ENCODE measurements at regions not wholly inside any gene's neighbourhood (a gene's known extent, or its start where the extent isn't known, plus 50 kb on each side); places are given as distances from the start of the nearest gene placed in this dataset.

DNA sequence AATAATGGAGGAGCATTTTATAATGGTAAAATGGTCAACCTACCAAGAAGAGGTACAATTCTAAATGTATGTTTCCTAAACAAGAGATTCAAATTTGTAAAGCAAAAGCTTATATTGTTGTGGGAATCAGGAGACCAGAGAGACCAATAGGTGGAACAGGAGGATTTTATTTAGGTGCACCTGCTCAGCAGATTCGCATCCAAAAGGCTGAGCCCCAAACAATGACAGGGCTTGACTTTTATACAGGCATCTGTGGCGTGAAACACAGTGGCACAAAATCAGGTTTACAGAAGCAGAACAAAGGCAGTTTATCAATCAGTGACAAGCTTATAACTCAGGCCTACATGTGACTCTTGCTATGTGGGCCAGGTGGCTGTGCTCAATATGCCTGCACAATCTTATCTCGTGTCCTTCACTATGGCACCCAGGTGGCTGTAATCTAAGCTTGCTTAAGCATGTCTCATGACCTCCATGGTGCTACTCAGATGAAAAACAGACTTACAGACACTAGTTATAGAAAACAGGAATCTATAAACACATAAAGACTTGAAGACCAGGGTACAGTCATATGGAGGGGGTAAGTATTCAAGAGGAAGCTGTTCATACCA, 780.2 kb upstream of the CA10 start:
- DNase-seq (ENCODE audit: low spot score) (no peak), FAIRE-seq (no peak), ATAC-seq (no peak)
- H3K9ac ChIP-seq (ENCODE audit: insufficient read depth, low read depth, low read length) = no peak overlapping the region
- in situ Hi-C loops (cut with HindIII; ENCODE audit: extremely low pct_ligation_motif_present, low pct_unique_long_range_greater_than_20kb) (no loop called here), intact Hi-C loops (cut with micrococcal nuclease; ENCODE audit: unreplicated experiment) (no loop called here)
- peaks cover 81% of the 10 kb centered on the region for H3K9me3 ChIP-seq (ENCODE audit: low read length)
- no peak overlapping the region for H3K4me3 ChIP-seq (replicated peaks in 1 of 3; ENCODE audit: insufficient read depth in 1 of 3, low read depth in 2 of 3, low read length in 3 of 3)
- H4K20me1 ChIP-seq (ENCODE audit: insufficient read depth, low read length) = no peaks in the 10 kb centered on the region
- H3K79me2 ChIP-seq (ENCODE audit: insufficient read depth, low read length) = no peaks in the 10 kb centered on the region
- H2AFZ ChIP-seq (ENCODE audit: low read length) = no peak overlapping the region
- H3K36me3 ChIP-seq (replicated peaks in 1 of 2; ENCODE audit: control insufficient read depth in 1 of 2, insufficient read depth in 2 of 2, low read length in 2 of 2) = no peaks in the 10 kb centered on the region
- no TSS peak for BruUV-seq (replicated peaks)
- no peaks in the 10 kb centered on the region for H3K4me1 ChIP-seq (ENCODE audit: insufficient read depth, low read length)
- WGBS (ENCODE audit: low lambda C conversion rate) = 8% methylated on average over 3 of the region's 3 CpGs
- ChIA-PET POLR2A (no interaction called here), CTCF (ENCODE audit: low intra/inter-chr PET ratio, low total read pairs) (no interaction called here)
- H3K4me2 ChIP-seq (ENCODE audit: low read depth, low read length) = no peak overlapping the region
- no peaks in the 10 kb centered on the region for H3K27me3 ChIP-seq (ENCODE audit: control insufficient read depth in 1 of 2, insufficient read depth in 2 of 2, low read length in 2 of 2)
- no peak overlapping the region for H3K27ac ChIP-seq (ENCODE audit: extremely low read length, insufficient read depth, low read length)
- TF ChIP-seq, protein P1, sequence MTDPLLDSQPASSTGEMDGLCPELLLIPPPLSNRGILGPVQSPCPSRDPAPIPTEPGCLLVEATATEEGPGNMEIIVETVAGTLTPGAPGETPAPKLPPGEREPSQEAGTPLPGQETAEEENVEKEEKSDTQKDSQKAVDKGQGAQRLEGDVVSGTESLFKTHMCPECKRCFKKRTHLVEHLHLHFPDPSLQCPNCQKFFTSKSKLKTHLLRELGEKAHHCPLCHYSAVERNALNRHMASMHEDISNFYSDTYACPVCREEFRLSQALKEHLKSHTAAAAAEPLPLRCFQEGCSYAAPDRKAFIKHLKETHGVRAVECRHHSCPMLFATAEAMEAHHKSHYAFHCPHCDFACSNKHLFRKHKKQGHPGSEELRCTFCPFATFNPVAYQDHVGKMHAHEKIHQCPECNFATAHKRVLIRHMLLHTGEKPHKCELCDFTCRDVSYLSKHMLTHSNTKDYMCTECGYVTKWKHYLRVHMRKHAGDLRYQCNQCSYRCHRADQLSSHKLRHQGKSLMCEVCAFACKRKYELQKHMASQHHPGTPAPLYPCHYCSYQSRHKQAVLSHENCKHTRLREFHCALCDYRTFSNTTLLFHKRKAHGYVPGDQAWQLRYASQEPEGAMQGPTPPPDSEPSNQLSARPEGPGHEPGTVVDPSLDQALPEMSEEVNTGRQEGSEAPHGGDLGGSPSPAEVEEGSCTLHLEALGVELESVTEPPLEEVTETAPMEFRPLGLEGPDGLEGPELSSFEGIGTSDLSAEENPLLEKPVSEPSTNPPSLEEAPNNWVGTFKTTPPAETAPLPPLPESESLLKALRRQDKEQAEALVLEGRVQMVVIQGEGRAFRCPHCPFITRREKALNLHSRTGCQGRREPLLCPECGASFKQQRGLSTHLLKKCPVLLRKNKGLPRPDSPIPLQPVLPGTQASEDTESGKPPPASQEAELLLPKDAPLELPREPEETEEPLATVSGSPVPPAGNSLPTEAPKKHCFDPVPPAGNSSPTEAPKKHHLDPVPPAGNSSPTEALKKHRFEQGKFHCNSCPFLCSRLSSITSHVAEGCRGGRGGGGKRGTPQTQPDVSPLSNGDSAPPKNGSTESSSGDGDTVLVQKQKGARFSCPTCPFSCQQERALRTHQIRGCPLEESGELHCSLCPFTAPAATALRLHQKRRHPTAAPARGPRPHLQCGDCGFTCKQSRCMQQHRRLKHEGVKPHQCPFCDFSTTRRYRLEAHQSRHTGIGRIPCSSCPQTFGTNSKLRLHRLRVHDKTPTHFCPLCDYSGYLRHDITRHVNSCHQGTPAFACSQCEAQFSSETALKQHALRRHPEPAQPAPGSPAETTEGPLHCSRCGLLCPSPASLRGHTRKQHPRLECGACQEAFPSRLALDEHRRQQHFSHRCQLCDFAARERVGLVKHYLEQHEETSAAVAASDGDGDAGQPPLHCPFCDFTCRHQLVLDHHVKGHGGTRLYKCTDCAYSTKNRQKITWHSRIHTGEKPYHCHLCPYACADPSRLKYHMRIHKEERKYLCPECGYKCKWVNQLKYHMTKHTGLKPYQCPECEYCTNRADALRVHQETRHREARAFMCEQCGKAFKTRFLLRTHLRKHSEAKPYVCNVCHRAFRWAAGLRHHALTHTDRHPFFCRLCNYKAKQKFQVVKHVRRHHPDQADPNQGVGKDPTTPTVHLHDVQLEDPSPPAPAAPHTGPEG (CRISPR knock-in tag; IDR thresholded peaks at IDR 0.05) = no peak
- TF ChIP-seq ZNF644 (CRISPR knock-in tag; IDR thresholded peaks at IDR 0.05; ENCODE audit: low read depth) (no peak), FLYWCH1 (CRISPR knock-in tag; IDR thresholded peaks at IDR 0.05) (no peak), MYNN (CRISPR knock-in tag; IDR thresholded peaks at IDR 0.05; ENCODE audit: low read depth) (no peak), NCOA1 (CRISPR knock-in tag; IDR thresholded peaks at IDR 0.05) (no peak), ZNF570 (CRISPR knock-in tag; IDR thresholded peaks at IDR 0.05; ENCODE audit: borderline replicate concordance) (no peak), MAZ (IDR thresholded peaks at IDR 0.05; ENCODE audit: borderline replicate concordance, low read depth, low read length) (no peak), MAZ (CRISPR knock-in tag; IDR thresholded peaks at IDR 0.05; ENCODE audit: low read depth) (no peak), CBX5 (CRISPR knock-in tag; IDR thresholded peaks at IDR 0.05; ENCODE audit: borderline replicate concordance) (no peak)
- TF ChIP-seq, protein P2, sequence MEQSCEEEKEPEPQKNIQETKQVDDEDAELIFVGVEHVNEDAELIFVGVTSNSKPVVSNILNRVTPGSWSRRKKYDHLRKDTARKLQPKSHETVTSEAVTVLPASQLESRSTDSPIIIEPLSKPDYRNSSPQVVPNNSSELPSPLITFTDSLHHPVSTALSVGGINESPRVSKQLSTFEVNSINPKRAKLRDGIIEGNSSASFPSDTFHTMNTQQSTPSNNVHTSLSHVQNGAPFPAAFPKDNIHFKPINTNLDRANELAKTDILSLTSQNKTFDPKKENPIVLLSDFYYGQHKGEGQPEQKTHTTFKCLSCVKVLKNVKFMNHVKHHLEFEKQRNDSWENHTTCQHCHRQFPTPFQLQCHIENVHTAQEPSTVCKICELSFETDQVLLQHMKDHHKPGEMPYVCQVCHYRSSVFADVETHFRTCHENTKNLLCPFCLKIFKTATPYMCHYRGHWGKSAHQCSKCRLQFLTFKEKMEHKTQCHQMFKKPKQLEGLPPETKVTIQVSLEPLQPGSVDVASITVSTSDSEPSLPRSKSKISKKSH (CRISPR knock-in tag; IDR thresholded peaks at IDR 0.05; ENCODE audit: borderline replicate concordance) = no peak
- TF ChIP-seq, protein P3, sequence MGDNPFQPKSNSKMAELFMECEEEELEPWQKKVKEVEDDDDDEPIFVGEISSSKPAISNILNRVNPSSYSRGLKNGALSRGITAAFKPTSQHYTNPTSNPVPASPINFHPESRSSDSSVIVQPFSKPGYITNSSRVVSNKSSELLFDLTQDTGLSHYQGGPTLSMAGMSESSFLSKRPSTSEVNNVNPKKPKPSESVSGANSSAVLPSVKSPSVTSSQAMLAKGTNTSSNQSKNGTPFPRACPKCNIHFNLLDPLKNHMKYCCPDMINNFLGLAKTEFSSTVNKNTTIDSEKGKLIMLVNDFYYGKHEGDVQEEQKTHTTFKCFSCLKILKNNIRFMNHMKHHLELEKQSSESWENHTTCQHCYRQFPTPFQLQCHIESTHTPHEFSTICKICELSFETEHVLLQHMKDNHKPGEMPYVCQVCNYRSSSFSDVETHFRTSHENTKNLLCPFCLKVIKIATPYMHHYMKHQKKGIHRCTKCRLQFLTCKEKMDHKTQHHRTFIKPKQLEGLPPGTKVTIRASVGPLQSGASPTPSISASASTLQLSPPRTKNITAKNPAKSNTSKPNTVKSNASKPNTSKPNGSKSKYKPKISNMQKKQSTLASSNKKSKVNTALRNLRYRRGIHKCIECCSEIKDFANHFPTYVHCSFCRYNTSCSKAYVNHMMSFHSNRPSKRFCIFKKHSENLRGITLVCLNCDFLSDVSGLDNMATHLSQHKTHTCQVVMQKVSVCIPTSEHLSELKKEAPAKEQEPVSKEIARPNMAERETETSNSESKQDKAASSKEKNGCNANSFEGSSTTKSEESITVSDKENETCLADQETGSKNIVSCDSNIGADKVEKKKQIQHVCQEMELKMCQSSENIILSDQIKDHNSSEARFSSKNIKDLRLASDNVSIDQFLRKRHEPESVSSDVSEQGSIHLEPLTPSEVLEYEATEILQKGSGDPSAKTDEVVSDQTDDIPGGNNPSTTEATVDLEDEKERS (CRISPR knock-in tag; IDR thresholded peaks at IDR 0.05) = no peak

All from HepG2 (cell line).